Activated CD4-positive, alpha-beta T cell treated with anti-CD3 and anti-CD28 coated beads, Interleukin-2, amount 10 ng/mL, durations not matched to agents 24 days and 14 days (primary cell): ENCODE measurements at regions not wholly inside any gene's neighbourhood (a gene's known extent, or its start where the extent isn't known, plus 50 kb on each side); places are given as distances from the start of the nearest gene placed in this dataset.

Source experiments
- DNase-seq: peaks from one replicate; pipeline ENCODE4 v3.0.0; 2022
- H3K27ac Mint-ChIP-seq: one replicate; pipeline ENCODE4 v1.8.0; 2022; ENCODE audit warnings: mild to moderate bottlenecking, mixed read lengths
- H3K27me3 Mint-ChIP-seq: one replicate; pipeline ENCODE4 v1.8.0; 2022; ENCODE audit warnings: mixed read lengths
- H3K36me3 Mint-ChIP-seq: one replicate; pipeline ENCODE4 v1.8.0; 2022; ENCODE audit warnings: low read depth, mild to moderate bottlenecking, mixed read lengths
- H3K4me1 Mint-ChIP-seq: one replicate; pipeline ENCODE4 v1.8.0; 2021; ENCODE audit warnings: mixed read lengths
- H3K4me3 Mint-ChIP-seq: one replicate; pipeline ENCODE4 v1.8.0; 2022; ENCODE audit warnings: mild to moderate bottlenecking, moderate library complexity, mixed read lengths
- H3K9me3 Mint-ChIP-seq: one replicate; pipeline ENCODE4 v1.8.0; 2021; ENCODE audit warnings: mixed read lengths
- intact Hi-C: fragments of 100-400 bp; cut with micrococcal nuclease; formaldehyde crosslinking; loops from one replicate; pipeline ENCODE4 v1.15.1; 2023

- Mint-ChIP-seq H3K27ac (no peak overlapping the region), H3K4me3 (no peak overlapping the region), H3K27me3 (no peaks in the 10 kb centered on the region), H3K4me1 (no peaks in the 10 kb centered on the region), H3K9me3 (no peaks in the 10 kb centered on the region), H3K36me3 (no peaks in the 10 kb centered on the region)
- no peak for DNase-seq
- intact Hi-C loops, result no loop called here
Measured at GRCh38 chr6:95949985-95950384, 65.8 kb upstream of the FUT9 start.

GRCh38 chr6:95958686-95959085 is 57.1 kb upstream of the FUT9 start:
- no peak overlapping the region for H3K4me3 Mint-ChIP-seq
- no peak overlapping the region for H3K27ac Mint-ChIP-seq
- intact Hi-C loops, result no loop called here
- no peak for DNase-seq
- no peaks in the 10 kb centered on the region for H3K9me3 Mint-ChIP-seq
- H3K4me1 Mint-ChIP-seq, result no peaks in the 10 kb centered on the region
- H3K36me3 Mint-ChIP-seq, result no peaks in the 10 kb centered on the region
- no peaks in the 10 kb centered on the region for H3K27me3 Mint-ChIP-seq

- H3K27me3 Mint-ChIP-seq, result no peaks in the 10 kb centered on the region
- no peak overlapping the region for H3K4me3 Mint-ChIP-seq
- DNase-seq, result no peak
- H3K36me3 Mint-ChIP-seq, result no peaks in the 10 kb centered on the region
- no peaks in the 10 kb centered on the region for H3K4me1 Mint-ChIP-seq
- no peak overlapping the region for H3K27ac Mint-ChIP-seq
- intact Hi-C loops, result no loop called here
- H3K9me3 Mint-ChIP-seq, result no peaks in the 10 kb centered on the region
Measured at GRCh38 chr6:95959261-95959660, 56.5 kb upstream of the FUT9 start.
